Brain microvascular endothelial cell (primary cell): ENCODE measurements at regions not wholly inside any gene's neighbourhood (a gene's known extent, or its start where the extent isn't known, plus 50 kb on each side); places are given as distances from the start of the nearest gene placed in this dataset.

Experiments
- DNase-seq: peaks from one replicate; pipeline ENCODE4 v3.0.0-alpha.2; 2020
- H3K27ac ChIP-seq: fragments of 250-450 bp; sonication (Bioruptor Pico); 2 replicates; pipeline ENCODE4 v1.5.1; 2020; ENCODE audit warnings: mild to moderate bottlenecking, moderate library complexity
- H3K27me3 ChIP-seq: fragments of 250-450 bp; sonication (Bioruptor Pico); replicated peaks from 2 replicates; pipeline ENCODE4 v1.5.1; 2020; ENCODE audit warnings: mild to moderate bottlenecking
- H3K36me3 ChIP-seq: fragments of 250-450 bp; sonication (Bioruptor Pico); replicated peaks from 2 replicates; pipeline ENCODE4 v1.5.1; 2020; ENCODE audit warnings: mild to moderate bottlenecking
- H3K4me3 ChIP-seq: 2 replicates; pipeline ENCODE4 v1.5.1; 2011; ENCODE audit warnings: low read depth, mild to moderate bottlenecking, control low read depth, low read length, moderate library complexity
- CTCF ChIP-seq: IDR thresholded peaks from 2 replicates; pipeline ENCODE4 v1.5.1; 2011; ENCODE audit warnings: low read depth, mild to moderate bottlenecking, moderate library complexity, low read length, control low read depth, inconsistent platforms; ENCODE audit errors: missing control alignments
- in situ Hi-C: cut with HindIII; loops from 2 replicates; pipeline ENCODE4 v1.10.0; 2017; ENCODE audit warnings: low sequenced_read_pairs, low pct_ligation_motif_present

GRCh38 chr2:195368249-195369217 is 288.5 kb upstream of the SLC39A10 start:
- TF ChIP-seq CTCF: no peak
- Histone ChIP-seq H3K4me3 (no peak overlapping the region), H3K27me3 (no peaks in the 10 kb centered on the region), H3K36me3 (no peaks in the 10 kb centered on the region), H3K27ac (no peak overlapping the region)
- no peak for DNase-seq
- in situ Hi-C loops: no loop called here

GRCh38 chr2:195367809-195368208 is 289.2 kb upstream of the SLC39A10 start:
- no peak overlapping the region for H3K27ac ChIP-seq
- no peak for TF ChIP-seq CTCF
- no peaks in the 10 kb centered on the region for H3K27me3 ChIP-seq
- no peaks in the 10 kb centered on the region for H3K36me3 ChIP-seq
- H3K4me3 ChIP-seq: no peak overlapping the region
- DNase-seq: no peak
- in situ Hi-C loops: no loop called here

GRCh38 chr2:195364015-195364965 is 292.7 kb upstream of the SLC39A10 start:
- no peak for TF ChIP-seq CTCF
- no peak overlapping the region for H3K4me3 ChIP-seq
- H3K36me3 ChIP-seq: no peaks in the 10 kb centered on the region
- peak; percentile 45 for DNase-seq
- H3K27me3 ChIP-seq: no peaks in the 10 kb centered on the region
- in situ Hi-C loops: no loop called here
- H3K27ac ChIP-seq: peak overlapping the region; percentile 60

GRCh38 chr2:195363496-195363895 is 293.5 kb upstream of the SLC39A10 start:
- Histone ChIP-seq H3K36me3 (no peaks in the 10 kb centered on the region), H3K27ac (peak overlapping the region; percentile 37), H3K27me3 (no peaks in the 10 kb centered on the region), H3K4me3 (no peak overlapping the region)
- no peak for TF ChIP-seq CTCF
- in situ Hi-C loops: no loop called here
- peak; percentile 37 for DNase-seq

GRCh38 chr2:195360242-195360641 is 296.8 kb upstream of the SLC39A10 start:
- H3K27me3 ChIP-seq: no peaks in the 10 kb centered on the region
- no peak overlapping the region for H3K4me3 ChIP-seq
- DNase-seq: no peak
- TF ChIP-seq CTCF: no peak
- no peak overlapping the region for H3K27ac ChIP-seq
- in situ Hi-C loops: no loop called here
- no peaks in the 10 kb centered on the region for H3K36me3 ChIP-seq
